AG04450 (cell line): ENCODE measurements at regions not wholly inside any gene's neighbourhood (a gene's known extent, or its start where the extent isn't known, plus 50 kb on each side); places are given as distances from the start of the nearest gene placed in this dataset.
A peak's percentile ranks its signal among the peaks of the same experiment; 100 is the strongest.

Experiments used
- CTCF ChIA-PET: fragments of 300-600, 350-600 bp; formaldehyde crosslinking; extraction: SDS; loops from one replicate; lab custom pipeline; 2022; ENCODE audit warnings: antibody characterized with exemption, inconsistent platforms; lab: Charles Lee
- POLR2A ChIA-PET: fragments of 350-600 bp; formaldehyde crosslinking; extraction: SDS; loops from one replicate; lab custom pipeline; 2021; ENCODE audit warnings: antibody characterized with exemption, inconsistent platforms; lab: Yijun Ruan, JAX
- DNase-seq: peaks from one replicate; pipeline ENCODE4 v3.0.0-alpha.2; 2011; ENCODE audit warnings: low read depth, low spot score
- H3K27ac ChIP-seq: one replicate; pipeline ENCODE4 v1.5.1; 2012; ENCODE audit warnings: low read depth, low read length, control low read depth
- H3K27me3 ChIP-seq: one replicate; pipeline ENCODE4 v1.6.0; 2012; ENCODE audit warnings: low read length; ENCODE audit not compliant: control insufficient read depth, insufficient read depth
- H3K4me3 ChIP-seq: 2 replicates; pipeline ENCODE4 v1.5.1; 2011; ENCODE audit warnings: mild to moderate bottlenecking, low read depth, low read length, control low read depth
- H3K9me3 ChIP-seq: 2 replicates; pipeline ENCODE4 v1.5.1; 2012; ENCODE audit warnings: low read length; ENCODE audit not compliant: control insufficient read depth, insufficient read depth
- CTCF ChIP-seq: IDR thresholded peaks from 2 replicates; pipeline ENCODE4 v1.5.1; 2011; ENCODE audit warnings: low read depth, low read length, control low read depth, inconsistent platforms

DNA sequence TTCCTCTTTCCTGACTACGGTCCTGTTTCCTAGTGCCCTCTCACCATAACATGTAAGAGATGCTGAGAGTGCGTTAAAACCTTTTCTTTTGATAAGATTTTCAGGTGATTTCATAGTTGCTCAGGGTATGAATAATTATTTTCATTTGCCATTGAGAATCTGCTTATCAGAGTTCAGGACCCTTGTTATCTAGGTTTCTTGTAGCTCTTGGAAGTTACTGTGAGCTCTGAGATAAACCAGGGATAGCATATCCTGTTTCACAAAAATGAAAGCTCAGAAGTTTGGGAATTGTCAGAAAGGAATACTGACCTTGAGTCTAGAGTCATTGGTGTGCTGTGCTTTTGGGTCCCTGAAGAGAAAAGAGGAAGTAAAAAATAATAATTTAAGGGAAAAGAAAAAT, 76.8 kb upstream of the PRKG1 start:
- ChIA-PET CTCF (no interaction called here), POLR2A (no interaction called here)
- DNase-seq = no peak
- Histone ChIP-seq H3K27ac (no peak overlapping the region), H3K4me3 (no peak overlapping the region), H3K27me3 (no peaks in the 10 kb centered on the region), H3K9me3 (no peaks in the 10 kb centered on the region)
- TF ChIP-seq CTCF = no peak

GRCh38 chr10:50999163-50999562, 75.1 kb upstream of the PRKG1 start:
- no peak for TF ChIP-seq CTCF
- no peak for DNase-seq
- Histone ChIP-seq H3K27ac (no peak overlapping the region), H3K9me3 (no peaks in the 10 kb centered on the region), H3K27me3 (no peaks in the 10 kb centered on the region), H3K4me3 (no peak overlapping the region)
- ChIA-PET POLR2A (no interaction called here), CTCF (no interaction called here)

- Histone ChIP-seq H3K9me3 (no peaks in the 10 kb centered on the region), H3K27me3 (no peaks in the 10 kb centered on the region), H3K27ac (no peak overlapping the region), H3K4me3 (no peak overlapping the region)
- ChIA-PET POLR2A (interaction anchor here (1.3 kb wide), 1 partner anchor 9 kb away, joined by 9 read pairs; no protein-coding TSS in a partner anchor), CTCF (interaction anchor here (0.8 to 2.3 kb wide), 3 partner anchors 9 to 1216 kb away, joined by 3 to 13 read pairs (median 3); no protein-coding TSS in a partner anchor)
- peak; percentile 72 for DNase-seq
- TF ChIP-seq CTCF = no peak
These were observed 74.1 kb upstream of the PRKG1 start for GRCh38 chr10:51000164-51000563.

DNA sequence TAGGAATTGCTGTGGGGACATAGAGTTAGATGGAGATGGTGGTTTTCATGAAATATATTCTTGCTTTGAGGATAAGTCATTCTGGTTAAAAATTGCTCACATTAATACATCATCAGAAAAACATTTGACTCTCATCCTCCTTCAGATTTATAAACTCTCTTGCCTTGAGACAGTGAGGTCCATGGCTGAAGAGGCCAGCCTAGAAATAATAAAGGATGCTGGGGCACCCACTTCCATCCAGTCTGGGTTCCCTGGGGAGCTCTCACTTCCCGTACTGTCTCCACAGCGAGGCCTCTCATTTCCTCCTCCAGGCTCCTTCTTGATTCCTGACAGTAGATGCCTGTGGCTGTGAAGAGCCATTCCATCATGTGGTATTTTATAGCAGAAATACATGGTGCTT, 73.3 kb upstream of the PRKG1 start:
- no peak overlapping the region for H3K4me3 ChIP-seq
- TF ChIP-seq CTCF = no peak
- H3K9me3 ChIP-seq = no peaks in the 10 kb centered on the region
- DNase-seq = no peak
- no peak overlapping the region for H3K27ac ChIP-seq
- CTCF ChIA-PET = interaction anchor here (1.1 to 2.3 kb wide), 2 partner anchors 8 to 1215 kb away, joined by 3 to 13 read pairs; no protein-coding TSS in a partner anchor
- POLR2A ChIA-PET = interaction anchor here (1.3 kb wide), 1 partner anchor 10 kb away, joined by 9 read pairs; no protein-coding TSS in a partner anchor
- no peaks in the 10 kb centered on the region for H3K27me3 ChIP-seq

DNA sequence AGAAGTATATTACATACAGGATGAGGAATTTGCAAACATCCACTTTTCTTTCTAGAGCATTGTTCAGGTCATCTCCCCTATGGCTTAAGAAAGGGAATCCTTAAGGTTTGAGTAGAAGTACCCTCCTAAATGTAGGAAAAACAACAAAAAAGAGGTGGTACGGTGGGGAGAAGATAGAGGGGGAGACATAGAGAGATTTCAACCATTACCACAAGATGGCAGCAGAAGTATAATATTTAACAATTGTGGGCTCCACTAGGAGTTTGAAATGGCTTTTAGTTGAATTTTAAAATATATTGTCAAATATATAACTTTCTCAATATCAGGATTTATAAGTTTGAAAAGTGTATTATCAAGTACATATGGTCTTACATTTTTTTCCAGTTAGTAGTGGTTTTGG, 72.7 kb upstream of the PRKG1 start:
- Histone ChIP-seq H3K9me3 (no peaks in the 10 kb centered on the region), H3K27me3 (no peaks in the 10 kb centered on the region), H3K4me3 (no peak overlapping the region), H3K27ac (no peak overlapping the region)
- POLR2A ChIA-PET = no interaction called here
- TF ChIP-seq CTCF = peak; percentile 68
- CTCF ChIA-PET = interaction anchor here (0.6 to 2.3 kb wide), 12 partner anchors 9 to 1415 kb away, joined by 3 to 13 read pairs (median 3); no protein-coding TSS in a partner anchor
- DNase-seq = no peak
